ENCODE measurements at regions not wholly inside any gene's neighbourhood (a gene's known extent, or its start where the extent isn't known, plus 50 kb on each side); places are given as distances from the start of the nearest gene placed in this dataset.

DNA sequence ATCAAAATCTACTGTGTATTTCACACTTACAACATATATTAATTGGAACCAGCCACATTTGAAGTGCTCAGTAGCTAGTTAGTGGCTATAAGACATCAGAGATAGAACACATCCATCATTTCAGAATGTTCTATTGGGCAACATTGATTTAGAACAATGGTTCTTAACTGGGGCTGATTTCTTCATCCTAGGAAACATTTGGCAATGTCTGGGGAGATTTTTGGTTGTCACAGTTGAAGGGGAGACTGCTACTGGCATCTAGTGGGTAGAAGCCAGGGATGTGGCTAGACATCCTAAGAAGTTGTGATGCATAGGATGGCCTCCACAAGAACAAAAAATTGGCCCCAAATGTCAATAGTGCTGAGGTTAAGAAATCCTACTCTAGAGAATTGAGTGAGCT is 132.5 kb downstream of the OLIG3 start:
- H3K36me3 ChIP-seq: no peaks in the 10 kb centered on the region
- no peak for DNase-seq
- no peak overlapping the region for H3K27ac ChIP-seq
- TF ChIP-seq POLR2AphosphoS5 (IDR thresholded peaks at IDR 0.05): no peak
- TF ChIP-seq, protein P1, sequence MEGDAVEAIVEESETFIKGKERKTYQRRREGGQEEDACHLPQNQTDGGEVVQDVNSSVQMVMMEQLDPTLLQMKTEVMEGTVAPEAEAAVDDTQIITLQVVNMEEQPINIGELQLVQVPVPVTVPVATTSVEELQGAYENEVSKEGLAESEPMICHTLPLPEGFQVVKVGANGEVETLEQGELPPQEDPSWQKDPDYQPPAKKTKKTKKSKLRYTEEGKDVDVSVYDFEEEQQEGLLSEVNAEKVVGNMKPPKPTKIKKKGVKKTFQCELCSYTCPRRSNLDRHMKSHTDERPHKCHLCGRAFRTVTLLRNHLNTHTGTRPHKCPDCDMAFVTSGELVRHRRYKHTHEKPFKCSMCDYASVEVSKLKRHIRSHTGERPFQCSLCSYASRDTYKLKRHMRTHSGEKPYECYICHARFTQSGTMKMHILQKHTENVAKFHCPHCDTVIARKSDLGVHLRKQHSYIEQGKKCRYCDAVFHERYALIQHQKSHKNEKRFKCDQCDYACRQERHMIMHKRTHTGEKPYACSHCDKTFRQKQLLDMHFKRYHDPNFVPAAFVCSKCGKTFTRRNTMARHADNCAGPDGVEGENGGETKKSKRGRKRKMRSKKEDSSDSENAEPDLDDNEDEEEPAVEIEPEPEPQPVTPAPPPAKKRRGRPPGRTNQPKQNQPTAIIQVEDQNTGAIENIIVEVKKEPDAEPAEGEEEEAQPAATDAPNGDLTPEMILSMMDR (IDR thresholded peaks at IDR 0.05 in 8 of 11, conservative IDR thresholded peaks at IDR 0.05 in 3 of 11): no peak
- no peak for TF ChIP-seq POLR2A (IDR thresholded peaks at IDR 0.05)
- no peaks in the 10 kb centered on the region for H3K27me3 ChIP-seq (replicated peaks in 1 of 7)
- H3K9me3 ChIP-seq: no peaks in the 10 kb centered on the region
- intact Hi-C loops (cut with DNase I; ENCODE audit: low total_unique reads): no loop called here
- H3K4me1 ChIP-seq: peaks cover 0 to 13% (median 2%) of the 10 kb centered on the region in 6 donors
- H3K4me3 ChIP-seq: no peak overlapping the region

DNA sequence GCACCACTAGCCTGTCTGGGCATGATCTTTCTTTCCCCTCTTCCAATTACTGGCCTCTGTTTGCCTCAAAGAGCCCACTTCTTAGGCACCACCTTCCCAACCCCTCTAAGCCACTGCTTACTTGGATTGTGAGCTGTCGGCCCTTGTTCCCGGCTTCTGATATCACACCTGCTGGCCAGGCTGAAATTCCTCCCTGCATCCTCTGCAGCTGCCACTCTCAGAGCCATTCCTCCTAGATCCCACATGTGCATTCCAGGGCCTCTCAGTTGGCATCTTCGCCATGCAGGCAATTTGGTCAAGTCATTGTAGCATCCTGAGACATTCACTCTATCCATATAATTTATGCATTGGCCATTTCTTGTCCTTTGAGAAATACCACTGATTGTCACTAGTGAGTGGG is 135.9 kb downstream of the OLIG3 start:
- Histone ChIP-seq H3K27ac (no peak overlapping the region), H3K4me1 (peaks cover 0 to 10% (median 3%) of the 10 kb centered on the region in 6 donors), H3K36me3 (no peaks in the 10 kb centered on the region), H3K4me3 (no peak overlapping the region), H3K27me3 (replicated peaks in 1 of 7) (no peaks in the 10 kb centered on the region), H3K9me3 (no peaks in the 10 kb centered on the region)
- no peak for DNase-seq
- no peak for TF ChIP-seq POLR2A (IDR thresholded peaks at IDR 0.05)
- TF ChIP-seq POLR2AphosphoS5 (IDR thresholded peaks at IDR 0.05): no peak
- TF ChIP-seq, protein P1 (IDR thresholded peaks at IDR 0.05 in 8 of 11, conservative IDR thresholded peaks at IDR 0.05 in 3 of 11): no peak
- 76 to 89% (median 81%) methylated on average over 3 of the region's 3 CpGs for WGBS, 5 donors
- intact Hi-C loops (cut with DNase I; ENCODE audit: low total_unique reads): no loop called here

DNA sequence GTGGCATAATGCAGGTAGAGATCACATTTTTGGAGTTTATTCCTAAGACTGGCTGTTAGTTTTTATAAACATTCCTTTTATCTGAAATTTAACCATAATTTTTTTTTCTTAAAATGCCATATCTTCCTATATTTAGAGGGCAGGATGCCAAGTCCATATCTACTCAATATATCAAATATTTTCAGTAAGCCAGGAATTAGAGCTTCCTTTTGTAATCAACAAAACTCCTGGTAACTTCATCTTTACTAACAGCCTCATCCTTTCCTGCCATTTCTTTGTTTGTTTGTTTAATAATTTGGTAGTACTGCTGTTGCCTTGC is 136.3 kb downstream of the OLIG3 start:
- Histone ChIP-seq H3K9me3 (no peaks in the 10 kb centered on the region), H3K4me1 (peaks cover 0 to 12% (median 7%) of the 10 kb centered on the region in 6 donors), H3K27ac (no peak overlapping the region), H3K4me3 (no peak overlapping the region), H3K27me3 (replicated peaks in 1 of 7) (no peaks in the 10 kb centered on the region), H3K36me3 (no peaks in the 10 kb centered on the region)
- DNase-seq: no peak
- intact Hi-C loops (cut with DNase I; ENCODE audit: low total_unique reads): no loop called here
- TF ChIP-seq POLR2A (IDR thresholded peaks at IDR 0.05): no peak
- TF ChIP-seq POLR2AphosphoS5 (IDR thresholded peaks at IDR 0.05): no peak
- TF ChIP-seq, protein P1 (IDR thresholded peaks at IDR 0.05 in 8 of 11, conservative IDR thresholded peaks at IDR 0.05 in 3 of 11): no peak

DNA sequence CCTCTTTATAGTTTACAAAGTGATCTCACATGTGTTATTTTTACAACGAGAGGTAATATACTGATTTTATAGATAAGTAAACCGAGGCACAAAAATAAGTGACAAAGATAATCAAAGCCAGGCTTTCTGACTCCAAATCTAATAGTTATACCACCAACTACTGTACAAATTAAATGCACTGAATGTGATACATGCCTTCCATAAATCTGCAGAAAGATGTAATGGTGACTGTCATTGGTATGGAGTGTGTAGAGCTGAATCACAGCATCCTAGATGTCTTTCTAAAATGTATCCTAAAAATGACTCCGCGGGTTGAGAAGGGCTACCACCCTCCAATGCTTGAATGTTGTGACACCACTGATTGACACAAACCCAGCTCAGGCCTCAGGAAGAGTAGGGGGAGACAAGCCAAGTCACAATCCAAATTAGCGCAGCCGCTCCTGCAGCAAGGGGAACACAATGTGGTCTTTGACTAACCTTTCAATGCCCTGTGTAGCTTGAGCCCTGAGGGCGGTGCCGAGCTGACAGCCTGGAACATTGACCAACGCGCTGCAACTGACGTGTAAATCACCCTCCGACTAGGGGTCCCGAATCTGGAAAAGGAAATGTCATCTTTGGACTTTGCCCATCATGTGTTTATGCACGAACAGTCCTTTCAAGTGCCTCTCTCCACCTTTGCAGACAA is 136.8 kb downstream of the OLIG3 start:
- Histone ChIP-seq H3K27ac (no peak overlapping the region), H3K9me3 (no peaks in the 10 kb centered on the region), H3K4me1 (peaks cover 0 to 17% (median 10%) of the 10 kb centered on the region in 6 donors), H3K27me3 (replicated peaks in 1 of 7) (no peaks in the 10 kb centered on the region), H3K4me3 (no peak overlapping the region), H3K36me3 (no peaks in the 10 kb centered on the region)
- TF ChIP-seq POLR2AphosphoS5 (IDR thresholded peaks at IDR 0.05) (no peak), POLR2A (IDR thresholded peaks at IDR 0.05) (no peak)
- TF ChIP-seq, protein P1 (IDR thresholded peaks at IDR 0.05 in 8 of 11, conservative IDR thresholded peaks at IDR 0.05 in 3 of 11): no peak
- WGBS, 5 donors: 72 to 85% (median 79%) methylated on average over 14 of the region's 14 CpGs
- DNase-seq: peak; percentile 51
- intact Hi-C loops (cut with DNase I; ENCODE audit: low total_unique reads): no loop called here
